ENCODE measurements at regions not wholly inside any gene's neighbourhood (a gene's known extent, or its start where the extent isn't known, plus 50 kb on each side); places are given as distances from the start of the nearest gene placed in this dataset.

DNA sequence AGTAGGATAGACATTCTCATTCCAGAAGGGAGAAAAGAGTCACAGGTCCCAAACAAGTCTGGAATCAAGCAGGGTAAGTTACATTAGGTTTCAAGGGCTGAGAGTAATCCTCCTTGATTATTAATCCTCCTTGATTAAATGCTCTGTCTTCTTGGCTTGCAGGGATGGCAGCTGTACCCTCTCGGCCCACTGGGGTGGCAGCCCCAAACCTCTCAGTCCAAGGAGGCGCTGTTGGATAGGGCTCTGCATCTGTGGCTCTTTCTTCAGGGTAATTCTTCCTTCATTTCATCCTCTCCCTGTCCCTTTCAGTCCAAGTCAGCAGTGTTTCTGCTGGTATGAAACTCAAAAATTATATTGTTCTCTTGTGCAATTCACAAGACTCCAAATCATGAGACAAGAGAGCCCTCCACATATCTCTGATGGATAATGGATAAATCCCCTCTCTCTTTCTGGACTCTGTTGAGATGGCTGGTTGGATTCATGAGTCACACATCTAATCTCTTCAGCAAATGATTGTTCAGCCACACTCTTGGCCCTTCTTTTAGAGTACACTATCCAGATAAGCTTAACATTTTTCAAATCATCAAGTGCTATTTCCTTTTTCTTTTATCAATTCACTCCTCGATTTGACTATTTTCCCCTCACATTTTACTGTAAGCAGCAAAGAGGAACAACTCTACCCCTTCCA, 323.7 kb upstream of the HTR2A start:
- TF ChIP-seq ZNF335 (tag by site-specific recombination; conservative IDR thresholded peaks at IDR 0.05) (no peak), ZNF777 (tag by site-specific recombination; IDR thresholded peaks at IDR 0.05; ENCODE audit: borderline replicate concordance) (no peak), CTCF (tag by site-specific recombination; IDR thresholded peaks at IDR 0.05) (no peak), TCF7L2 (IDR thresholded peaks at IDR 0.05; ENCODE audit: borderline replicate concordance, low read depth, low read length) (no peak), GLI4 (tag by site-specific recombination; IDR thresholded peaks at IDR 0.05) (no peak), BCL11B (tag by site-specific recombination; IDR thresholded peaks at IDR 0.05; ENCODE audit: low read depth) (no peak), YY1 (tag by site-specific recombination; IDR thresholded peaks at IDR 0.05) (no peak), PBX3 (CRISPR knock-in tag; IDR thresholded peaks at IDR 0.05) (no peak), ZNF416 (tag by site-specific recombination; IDR thresholded peaks at IDR 0.05) (no peak), ZNF274 (IDR thresholded peaks at IDR 0.05; ENCODE audit: low read length) (no peak), ZNF274 (tag by site-specific recombination; IDR thresholded peaks at IDR 0.05; ENCODE audit: borderline replicate concordance) (no peak), ZNF585B (tag by site-specific recombination; IDR thresholded peaks at IDR 0.05) (no peak), ZNF350 (tag by site-specific recombination; IDR thresholded peaks at IDR 0.05) (no peak), ZNF48 (tag by site-specific recombination; IDR thresholded peaks at IDR 0.05) (no peak)
